Naive thymus-derived CD4-positive, alpha-beta T cell (primary cell): ENCODE measurements at regions not wholly inside any gene's neighbourhood (a gene's known extent, or its start where the extent isn't known, plus 50 kb on each side); places are given as distances from the start of the nearest gene placed in this dataset.

Source experiments
- ATAC-seq: fragments of 150-1000 bp; cut with Tn5 transposase; 2 replicates; pipeline ENCODE4 v1.10.0; 2021; ENCODE audit warnings: mild to moderate bottlenecking, moderate library complexity
- CTCF ChIA-PET: fragments of 350-600 bp; sonication (Branson Sonifier 250); formaldehyde crosslinking; loops from one replicate; lab custom pipeline; 2021; ENCODE audit warnings: antibody characterized with exemption; lab: Charles Lee
- POLR2A ChIA-PET: fragments of 350-600 bp; sonication (Branson Sonifier 250); formaldehyde crosslinking; loops from one replicate; lab custom pipeline; 2021; ENCODE audit warnings: antibody characterized with exemption, inconsistent platforms; lab: Charles Lee
- DNase-seq, 9 donors: peaks; one replicate each; pipeline versions ENCODE4 v3.0.0 to v3.0.0-alpha.2; 2020 to 2022; ENCODE audit warnings: mixed read lengths in 1 of 9
- H3K27ac ChIP-seq: one replicate; pipeline ENCODE4 v1.7.0; 2013; ENCODE audit warnings: mild to moderate bottlenecking, low read depth, low read length, moderate library complexity
- H3K27me3 ChIP-seq, 2 donors: one replicate each; pipeline ENCODE4 v1.7.0; 2013; ENCODE audit warnings: low read length in 2 of 2, mild to moderate bottlenecking in 2 of 2, moderate library complexity in 2 of 2; ENCODE audit not compliant: control insufficient read depth in 2 of 2, insufficient read depth in 2 of 2
- H3K36me3 ChIP-seq, 3 experiments: 1 replicate in 2 of 3; 2 replicates in 1 of 3; pipeline ENCODE4 v1.7.0; 2013; ENCODE audit warnings: low read length in 3 of 3, mild to moderate bottlenecking in 3 of 3, moderate library complexity in 1 of 3; ENCODE audit not compliant: insufficient read depth in 3 of 3, control insufficient read depth in 2 of 3
- H3K4me1 ChIP-seq, 2 donors: one replicate each; pipeline ENCODE4 v1.7.0; 2013; ENCODE audit warnings: low read length in 2 of 2, mild to moderate bottlenecking in 2 of 2, moderate library complexity in 1 of 2; ENCODE audit not compliant: control insufficient read depth in 2 of 2, insufficient read depth in 2 of 2
- H3K4me3 ChIP-seq: 2 replicates; pipeline ENCODE4 v1.7.0; 2013; ENCODE audit warnings: mild to moderate bottlenecking, low read length
- H3K9me3 ChIP-seq, 3 experiments: 1 replicate in 2 of 3; 2 replicates in 1 of 3; pipeline ENCODE4 v1.7.0; 2013; ENCODE audit warnings: low read length in 3 of 3; ENCODE audit not compliant: control insufficient read depth in 2 of 3
- H3K27ac Mint-ChIP-seq, 9 donors: one replicate each; pipeline ENCODE4 v1.8.0; 2020 to 2022; ENCODE audit warnings: mixed read lengths in 9 of 9, mild to moderate bottlenecking in 8 of 9, moderate library complexity in 5 of 9, inconsistent platforms in 2 of 9
- H3K27me3 Mint-ChIP-seq, 5 donors: one replicate each; pipeline ENCODE4 v1.8.0; 2021 to 2022; ENCODE audit warnings: mixed read lengths in 5 of 5, mild to moderate bottlenecking in 1 of 5
- H3K36me3 Mint-ChIP-seq, 5 donors: one replicate each; pipeline ENCODE4 v1.8.0; 2020 to 2022; ENCODE audit warnings: mixed read lengths in 5 of 5, mild to moderate bottlenecking in 3 of 5, inconsistent platforms in 1 of 5
- H3K4me1 Mint-ChIP-seq, 7 donors: one replicate each; pipeline ENCODE4 v1.8.0; 2020 to 2022; ENCODE audit warnings: mixed read lengths in 7 of 7, mild to moderate bottlenecking in 3 of 7, inconsistent platforms in 1 of 7
- H3K4me3 Mint-ChIP-seq, 10 donors: one replicate each; pipeline ENCODE4 v1.8.0; 2020 to 2022; ENCODE audit warnings: mild to moderate bottlenecking in 10 of 10, mixed read lengths in 10 of 10, moderate library complexity in 6 of 10, inconsistent platforms in 2 of 10
- H3K9me3 Mint-ChIP-seq, 11 donors: one replicate each; pipeline ENCODE4 v1.8.0; 2020 to 2022; ENCODE audit warnings: mixed read lengths in 11 of 11, mild to moderate bottlenecking in 4 of 11, inconsistent platforms in 1 of 11, moderate library complexity in 1 of 11
- intact Hi-C, 2 donors: fragments of 100-400 bp; cut with micrococcal nuclease; formaldehyde crosslinking; loops; one replicate each; pipeline ENCODE4 v1.15.1; 2023

- Mint-ChIP-seq H3K4me1 (no peaks in the 10 kb centered on the region), H3K36me3 (no peaks in the 10 kb centered on the region), H3K4me3 (no peak overlapping the region), H3K27me3 (no peaks in the 10 kb centered on the region), H3K9me3 (peaks cover 0 to 4% (median 1%) of the 10 kb centered on the region in 11 donors), H3K27ac (no peak overlapping the region)
- Histone ChIP-seq H3K9me3 (no peaks in the 10 kb centered on the region), H3K27ac (no peak overlapping the region), H3K36me3 (no peaks in the 10 kb centered on the region), H3K4me1 (no peaks in the 10 kb centered on the region), H3K4me3 (no peak overlapping the region), H3K27me3 (no peaks in the 10 kb centered on the region)
- CTCF ChIA-PET = no interaction called here
- POLR2A ChIA-PET = no interaction called here
- DNase-seq = no peak
- ATAC-seq = no peak
- intact Hi-C loops = no loop called here
Measured at GRCh38 chr7:69402696-69403095, 195.6 kb upstream of the AUTS2 start.

GRCh38 chr7:69403169-69403568 is 195.1 kb upstream of the AUTS2 start:
- Histone ChIP-seq H3K9me3 (no peaks in the 10 kb centered on the region), H3K4me1 (no peaks in the 10 kb centered on the region), H3K27me3 (no peaks in the 10 kb centered on the region), H3K4me3 (no peak overlapping the region), H3K36me3 (no peaks in the 10 kb centered on the region), H3K27ac (no peak overlapping the region)
- ChIA-PET POLR2A (no interaction called here), CTCF (no interaction called here)
- intact Hi-C loops = no loop called here
- Mint-ChIP-seq H3K36me3 (no peaks in the 10 kb centered on the region), H3K4me1 (no peaks in the 10 kb centered on the region), H3K27me3 (no peaks in the 10 kb centered on the region), H3K9me3 (peaks cover 0 to 4% (median 1%) of the 10 kb centered on the region in 11 donors), H3K27ac (no peak overlapping the region), H3K4me3 (no peak overlapping the region)
- no peak for DNase-seq
- no peak for ATAC-seq

DNA sequence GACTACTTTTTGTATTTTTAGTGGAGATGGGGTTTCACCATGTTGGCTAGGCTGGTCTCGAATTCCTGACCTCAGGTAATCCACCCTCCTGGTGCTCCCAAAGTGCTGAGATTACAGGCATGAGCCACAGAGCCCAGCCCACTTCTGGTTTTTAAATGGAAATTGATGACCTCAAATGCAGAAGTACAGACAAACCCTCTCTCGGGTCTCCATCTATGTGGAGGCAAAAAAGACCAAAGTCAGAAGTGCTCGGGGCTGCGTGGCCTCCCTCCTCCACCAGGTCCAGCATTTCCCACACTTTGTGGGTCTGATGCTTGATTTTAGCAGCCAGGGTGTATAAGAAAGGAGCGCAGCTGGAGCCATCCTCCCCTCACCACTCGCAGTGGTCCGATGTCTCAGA is 187.3 kb upstream of the AUTS2 start:
- Mint-ChIP-seq H3K27me3 (no peaks in the 10 kb centered on the region), H3K27ac (no peak overlapping the region), H3K9me3 (peaks cover 0 to 16% (median 10%) of the 10 kb centered on the region in 11 donors), H3K4me3 (no peak overlapping the region), H3K36me3 (peaks cover 0 to 5% (median 0%) of the 10 kb centered on the region in 5 donors), H3K4me1 (peaks cover 0 to 5% (median 0%) of the 10 kb centered on the region in 7 donors)
- POLR2A ChIA-PET = no interaction called here
- H3K27me3 ChIP-seq = no peaks in the 10 kb centered on the region
- H3K36me3 ChIP-seq = no peaks in the 10 kb centered on the region
- intact Hi-C loops = no loop called here
- H3K9me3 ChIP-seq = no peaks in the 10 kb centered on the region
- ATAC-seq (no peak), DNase-seq (no peak)
- CTCF ChIA-PET = no interaction called here
- no peaks in the 10 kb centered on the region for H3K4me1 ChIP-seq
- H3K4me3 ChIP-seq = no peak overlapping the region
- no peak overlapping the region for H3K27ac ChIP-seq

- peak overlapping the region in 1 of 9 donors; percentile 14 for H3K27ac Mint-ChIP-seq
- H3K36me3 ChIP-seq = no peaks in the 10 kb centered on the region
- H3K4me3 Mint-ChIP-seq = no peak overlapping the region
- DNase-seq = no peak
- POLR2A ChIA-PET = no interaction called here
- H3K4me1 Mint-ChIP-seq = peaks cover 0 to 5% (median 0%) of the 10 kb centered on the region in 7 donors
- no peak overlapping the region for H3K27ac ChIP-seq
- peaks cover 0 to 14% (median 10%) of the 10 kb centered on the region in 11 donors for H3K9me3 Mint-ChIP-seq
- CTCF ChIA-PET = no interaction called here
- ATAC-seq = no peak
- H3K4me1 ChIP-seq = no peaks in the 10 kb centered on the region
- peaks cover 0 to 5% (median 0%) of the 10 kb centered on the region in 5 donors for H3K36me3 Mint-ChIP-seq
- H3K27me3 Mint-ChIP-seq = no peaks in the 10 kb centered on the region
- no peaks in the 10 kb centered on the region for H3K9me3 ChIP-seq
- no peak overlapping the region for H3K4me3 ChIP-seq
- intact Hi-C loops = no loop called here
- H3K27me3 ChIP-seq = no peaks in the 10 kb centered on the region
Measured at GRCh38 chr7:69411466-69411865, 186.8 kb upstream of the AUTS2 start.

- peaks cover 0 to 5% (median 0%) of the 10 kb centered on the region in 7 donors for H3K4me1 Mint-ChIP-seq
Measured at GRCh38 chr7:69412331-69413146, 185.7 kb upstream of the AUTS2 start.

DNA sequence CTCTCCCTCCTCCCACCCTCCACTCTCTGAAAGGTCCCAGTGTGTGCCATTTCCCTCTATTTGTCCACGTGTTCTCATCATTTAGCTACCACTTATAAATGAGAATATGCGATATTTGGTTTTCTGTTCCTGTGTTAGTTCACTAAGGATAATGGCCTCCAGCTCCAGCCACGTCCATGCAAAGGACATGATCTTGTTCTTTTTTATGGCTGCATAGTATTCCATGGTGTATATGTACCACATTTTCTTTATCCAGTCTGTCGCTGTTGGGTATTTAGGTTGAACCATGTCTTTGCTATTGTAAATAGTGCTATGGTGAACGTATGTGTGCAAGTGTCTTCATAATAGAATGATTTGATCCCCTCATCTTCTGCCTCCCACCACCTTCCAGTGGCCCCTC is 183.7 kb upstream of the AUTS2 start:
- peaks cover 0 to 5% (median 0%) of the 10 kb centered on the region in 7 donors for H3K4me1 Mint-ChIP-seq
- H3K9me3 ChIP-seq = no peaks in the 10 kb centered on the region
- ATAC-seq (no peak), DNase-seq (no peak)
- peaks cover 0 to 8% (median 0%) of the 10 kb centered on the region in 5 donors for H3K27me3 Mint-ChIP-seq
- intact Hi-C loops = no loop called here
- no peaks in the 10 kb centered on the region for H3K4me1 ChIP-seq
- peaks cover 0 to 16% (median 0%) of the 10 kb centered on the region in 5 donors for H3K36me3 Mint-ChIP-seq
- H3K36me3 ChIP-seq = no peaks in the 10 kb centered on the region
- CTCF ChIA-PET = no interaction called here
- POLR2A ChIA-PET = no interaction called here
- no peak overlapping the region for H3K4me3 Mint-ChIP-seq
- H3K27ac ChIP-seq = no peak overlapping the region
- H3K27me3 ChIP-seq = no peaks in the 10 kb centered on the region
- peaks cover 0 to 34% (median 16%) of the 10 kb centered on the region in 11 donors for H3K9me3 Mint-ChIP-seq
- no peak overlapping the region for H3K4me3 ChIP-seq
- no peak overlapping the region for H3K27ac Mint-ChIP-seq

More at GRCh38 chr7:69412331-69413146, 185.7 kb upstream of the AUTS2 start:
- ChIA-PET POLR2A (no interaction called here), CTCF (no interaction called here)
- peak; percentile 73 for ATAC-seq
- Histone ChIP-seq H3K27me3 (no peaks in the 10 kb centered on the region), H3K36me3 (no peaks in the 10 kb centered on the region), H3K4me1 (no peaks in the 10 kb centered on the region), H3K9me3 (no peaks in the 10 kb centered on the region), H3K4me3 (no peak overlapping the region), H3K27ac (no peak overlapping the region)
- intact Hi-C loops = no loop called here
- DNase-seq = peak in 4 of 9 donors; percentile 4 to 25 (median 14)
- peak overlapping the region in 1 of 9 donors; percentile 59 for H3K27ac Mint-ChIP-seq
- H3K4me3 Mint-ChIP-seq = no peak overlapping the region
- H3K27me3 Mint-ChIP-seq = no peaks in the 10 kb centered on the region
- peaks cover 0 to 24% (median 13%) of the 10 kb centered on the region in 11 donors for H3K9me3 Mint-ChIP-seq
- peaks cover 0 to 5% (median 0%) of the 10 kb centered on the region in 5 donors for H3K36me3 Mint-ChIP-seq
